ENCODE measurements at regions not wholly inside any gene's neighbourhood (a gene's known extent, or its start where the extent isn't known, plus 50 kb on each side); places are given as distances from the start of the nearest gene placed in this dataset.

DNA sequence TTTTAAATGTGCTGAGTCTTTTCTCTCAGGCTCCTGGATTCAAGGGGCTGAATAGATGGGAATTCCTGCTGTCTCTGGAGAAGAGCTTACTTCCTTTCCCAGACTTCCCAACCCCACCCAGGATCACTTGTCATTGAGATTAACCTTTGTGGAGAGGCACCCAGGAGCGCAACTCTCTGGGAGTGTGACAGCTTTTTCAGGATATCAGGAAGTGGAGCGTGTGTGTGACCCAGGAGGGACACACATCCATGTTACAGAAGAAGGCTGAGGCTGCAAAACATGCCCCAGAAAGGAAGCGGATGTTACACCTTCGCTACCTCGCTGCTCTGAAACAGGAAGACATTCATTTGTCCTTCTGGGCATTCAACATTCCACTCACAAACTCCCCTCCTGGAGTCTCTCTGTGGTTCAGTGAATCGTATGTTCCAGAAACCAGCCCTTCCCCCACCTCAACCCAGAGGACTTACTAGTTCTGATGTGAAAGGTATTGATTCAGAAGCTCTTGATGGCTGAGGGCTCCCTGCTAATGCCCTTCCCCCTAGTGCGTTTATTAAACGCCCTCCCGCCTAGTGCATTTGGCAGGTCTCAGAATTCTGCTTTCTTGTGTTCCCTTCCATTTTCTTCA, 523.9 kb downstream of the TNS1 start:
- DNase-seq: peak; percentile 68
- H3K36me3 ChIP-seq (ENCODE audit: control insufficient read depth, insufficient read depth, low read length): no peaks in the 10 kb centered on the region
- no CpG with 5 or more reads among the region's 9 CpGs for WGBS (ENCODE audit: extremely low coverage, insufficient coverage, low lambda C conversion rate)
- no peak overlapping the region for H2BK120ac ChIP-seq (ENCODE audit: low read depth, low read length)
- no peak overlapping the region for H3K4me3 ChIP-seq (ENCODE audit: low read length)
- H3K4ac ChIP-seq (ENCODE audit: low read depth, low read length): no peak overlapping the region
- no peaks in the 10 kb centered on the region for H3K79me2 ChIP-seq (ENCODE audit: control insufficient read depth, insufficient read depth, low read length)
- no peaks in the 10 kb centered on the region for H3K79me1 ChIP-seq (ENCODE audit: low read length)
- H2BK5ac ChIP-seq (ENCODE audit: low read length): no peak overlapping the region
- peak overlapping the region; percentile 59 for H2BK15ac ChIP-seq (replicated peaks; ENCODE audit: low read depth)
- H3K9ac ChIP-seq (ENCODE audit: low read length): no peak overlapping the region
- peaks cover 7% of the 10 kb centered on the region for H3K4me1 ChIP-seq (ENCODE audit: control insufficient read depth, low read depth, low read length)
- H3K18ac ChIP-seq (ENCODE audit: low read length): no peak overlapping the region
- no peak overlapping the region for H3K4me2 ChIP-seq (ENCODE audit: low read length)
- no peak overlapping the region for H4K5ac ChIP-seq (ENCODE audit: low read length)
- H3K27ac ChIP-seq (ENCODE audit: low read depth, low read length): peak overlapping the region; percentile 17
- H3K56ac ChIP-seq (ENCODE audit: low read length): peak overlapping the region; percentile 44
- H3K27me3 ChIP-seq (ENCODE audit: insufficient read depth, low read length, poor library complexity): no peaks in the 10 kb centered on the region
- no peak overlapping the region for H4K8ac ChIP-seq (ENCODE audit: low read depth, low read length)
- H2AK5ac ChIP-seq (ENCODE audit: low read length): no peak overlapping the region
- H3K23ac ChIP-seq (ENCODE audit: low read length): no peak overlapping the region

DNA sequence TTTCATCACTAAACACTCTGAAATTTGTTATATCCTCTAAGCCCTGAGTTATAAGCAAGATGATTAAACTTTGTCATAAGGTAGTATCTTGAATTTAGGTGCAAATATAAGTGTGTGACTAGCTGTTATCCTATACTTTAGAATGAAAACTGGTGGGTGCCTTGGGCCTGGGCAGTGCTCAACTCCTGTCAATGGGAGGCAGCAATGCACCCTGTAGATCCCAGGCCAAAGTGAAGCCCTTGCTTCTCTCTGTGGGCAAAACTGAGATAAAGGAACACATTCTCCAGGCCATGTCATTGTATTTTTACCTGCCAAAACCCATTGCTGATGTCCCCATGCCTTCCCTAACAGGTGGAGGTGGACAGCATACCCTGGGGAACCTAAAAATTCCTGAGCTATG, 525.2 kb downstream of the TNS1 start:
- Histone ChIP-seq H3K9ac (ENCODE audit: low read length) (no peak overlapping the region), H2BK5ac (ENCODE audit: low read length) (no peak overlapping the region), H3K27ac (ENCODE audit: low read depth, low read length) (peak overlapping the region; percentile 17), H3K4me3 (ENCODE audit: low read length) (no peak overlapping the region), H2BK15ac (replicated peaks; ENCODE audit: low read depth) (no peak overlapping the region), H3K27me3 (ENCODE audit: insufficient read depth, low read length, poor library complexity) (no peaks in the 10 kb centered on the region), H3K4me2 (ENCODE audit: low read length) (no peak overlapping the region), H3K4ac (ENCODE audit: low read depth, low read length) (no peak overlapping the region), H4K5ac (ENCODE audit: low read length) (no peak overlapping the region), H4K8ac (ENCODE audit: low read depth, low read length) (no peak overlapping the region), H3K4me1 (ENCODE audit: control insufficient read depth, low read depth, low read length) (peaks cover 7% of the 10 kb centered on the region), H3K56ac (ENCODE audit: low read length) (no peak overlapping the region), H2AK5ac (ENCODE audit: low read length) (no peak overlapping the region), H2BK120ac (ENCODE audit: low read depth, low read length) (no peak overlapping the region), H3K79me1 (ENCODE audit: low read length) (no peaks in the 10 kb centered on the region), H3K36me3 (ENCODE audit: control insufficient read depth, insufficient read depth, low read length) (no peaks in the 10 kb centered on the region), H3K79me2 (ENCODE audit: control insufficient read depth, insufficient read depth, low read length) (no peaks in the 10 kb centered on the region), H3K23ac (ENCODE audit: low read length) (no peak overlapping the region), H3K18ac (ENCODE audit: low read length) (peak overlapping the region; percentile 55)
- peak; percentile 42 for DNase-seq

DNA sequence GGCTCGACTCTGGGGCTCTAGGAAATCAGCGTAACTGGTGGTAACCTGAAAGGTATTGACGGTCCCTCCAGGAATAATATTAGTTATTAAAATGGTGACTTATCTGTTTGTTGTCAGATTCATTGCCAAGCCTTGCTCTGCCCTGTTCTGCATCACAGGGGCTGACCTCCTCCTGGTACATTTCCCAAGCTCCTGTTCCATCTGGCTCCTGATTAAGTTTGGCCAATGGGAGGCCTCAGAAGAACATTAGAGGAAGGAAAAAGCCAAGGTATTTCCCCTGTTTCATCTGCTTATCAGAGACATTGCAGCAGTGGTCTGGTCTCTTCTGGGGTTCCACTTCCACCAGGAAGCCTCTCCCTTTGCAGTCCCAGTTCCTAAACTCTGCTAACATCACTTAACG, 527.0 kb downstream of the TNS1 start:
- Histone ChIP-seq H3K27ac (ENCODE audit: low read depth, low read length) (no peak overlapping the region), H3K79me2 (ENCODE audit: control insufficient read depth, insufficient read depth, low read length) (no peaks in the 10 kb centered on the region), H3K79me1 (ENCODE audit: low read length) (no peaks in the 10 kb centered on the region), H3K4me2 (ENCODE audit: low read length) (no peak overlapping the region), H2BK120ac (ENCODE audit: low read depth, low read length) (no peak overlapping the region), H3K4me3 (ENCODE audit: low read length) (no peak overlapping the region), H2BK15ac (replicated peaks; ENCODE audit: low read depth) (no peak overlapping the region), H3K27me3 (ENCODE audit: insufficient read depth, low read length, poor library complexity) (no peaks in the 10 kb centered on the region), H2BK5ac (ENCODE audit: low read length) (no peak overlapping the region), H4K5ac (ENCODE audit: low read length) (no peak overlapping the region), H4K8ac (ENCODE audit: low read depth, low read length) (no peak overlapping the region), H3K4me1 (ENCODE audit: control insufficient read depth, low read depth, low read length) (peaks cover 7% of the 10 kb centered on the region), H3K4ac (ENCODE audit: low read depth, low read length) (peak overlapping the region; percentile 25), H3K56ac (ENCODE audit: low read length) (no peak overlapping the region), H3K9ac (ENCODE audit: low read length) (no peak overlapping the region), H3K23ac (ENCODE audit: low read length) (no peak overlapping the region), H2AK5ac (ENCODE audit: low read length) (no peak overlapping the region), H3K18ac (ENCODE audit: low read length) (no peak overlapping the region), H3K36me3 (ENCODE audit: control insufficient read depth, insufficient read depth, low read length) (no peaks in the 10 kb centered on the region)
- no CpG with 5 or more reads among the region's 4 CpGs for WGBS (ENCODE audit: extremely low coverage, insufficient coverage, low lambda C conversion rate)
- DNase-seq: no peak

DNA sequence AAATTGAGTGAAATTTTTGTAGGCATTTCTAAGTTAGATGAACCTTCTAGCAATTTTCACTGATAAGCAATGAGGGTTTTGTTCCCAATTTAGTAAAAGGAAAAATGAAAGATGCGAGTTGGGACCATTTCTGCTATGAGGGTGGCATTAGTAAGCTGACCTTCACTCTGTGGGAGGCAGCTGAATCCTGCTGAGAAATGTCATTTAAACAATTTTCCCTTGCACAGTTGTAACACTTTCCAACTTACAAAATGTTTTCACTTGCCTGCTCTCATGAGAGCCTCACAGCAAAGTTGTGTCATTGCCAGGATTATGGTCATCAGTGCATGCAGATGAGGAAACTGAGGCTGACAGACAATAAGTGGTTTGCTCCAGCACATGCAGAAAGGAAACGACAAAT, 527.7 kb downstream of the TNS1 start:
- Histone ChIP-seq H2BK120ac (ENCODE audit: low read depth, low read length) (no peak overlapping the region), H3K79me2 (ENCODE audit: control insufficient read depth, insufficient read depth, low read length) (no peaks in the 10 kb centered on the region), H3K18ac (ENCODE audit: low read length) (no peak overlapping the region), H3K27ac (ENCODE audit: low read depth, low read length) (no peak overlapping the region), H3K36me3 (ENCODE audit: control insufficient read depth, insufficient read depth, low read length) (no peaks in the 10 kb centered on the region), H2BK5ac (ENCODE audit: low read length) (no peak overlapping the region), H3K27me3 (ENCODE audit: insufficient read depth, low read length, poor library complexity) (no peaks in the 10 kb centered on the region), H3K4me3 (ENCODE audit: low read length) (no peak overlapping the region), H3K4me2 (ENCODE audit: low read length) (no peak overlapping the region), H3K4ac (ENCODE audit: low read depth, low read length) (no peak overlapping the region), H3K79me1 (ENCODE audit: low read length) (no peaks in the 10 kb centered on the region), H3K4me1 (ENCODE audit: control insufficient read depth, low read depth, low read length) (peaks cover 7% of the 10 kb centered on the region), H3K56ac (ENCODE audit: low read length) (no peak overlapping the region), H3K23ac (ENCODE audit: low read length) (no peak overlapping the region), H2AK5ac (ENCODE audit: low read length) (no peak overlapping the region), H4K8ac (ENCODE audit: low read depth, low read length) (no peak overlapping the region), H4K5ac (ENCODE audit: low read length) (no peak overlapping the region), H3K9ac (ENCODE audit: low read length) (no peak overlapping the region), H2BK15ac (replicated peaks; ENCODE audit: low read depth) (no peak overlapping the region)
- WGBS (ENCODE audit: extremely low coverage, insufficient coverage, low lambda C conversion rate): no CpG with 5 or more reads among the region's 2 CpGs
- DNase-seq: no peak

DNA sequence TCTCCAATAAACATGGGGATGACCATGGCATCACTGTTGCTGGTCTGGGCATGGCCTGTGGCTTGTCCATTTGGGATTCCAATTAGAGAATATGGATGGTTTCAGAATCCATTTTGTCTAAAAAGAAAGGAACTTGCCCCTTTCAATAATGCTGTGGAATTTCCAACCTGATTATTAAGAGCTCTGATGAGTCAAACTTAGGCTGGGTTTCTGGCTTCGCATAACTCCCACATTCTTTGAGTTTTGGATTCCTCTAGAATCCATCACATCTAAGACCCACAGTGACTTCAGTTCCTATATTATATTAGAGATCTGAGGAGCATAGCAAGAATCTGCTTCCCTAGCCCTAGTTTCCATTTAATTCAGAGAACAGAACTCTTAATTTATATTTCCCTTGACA, 531.5 kb downstream of the TNS1 start:
- H4K8ac ChIP-seq (ENCODE audit: low read depth, low read length): no peak overlapping the region
- H3K4ac ChIP-seq (ENCODE audit: low read depth, low read length): no peak overlapping the region
- H2BK15ac ChIP-seq (replicated peaks; ENCODE audit: low read depth): no peak overlapping the region
- H3K79me1 ChIP-seq (ENCODE audit: low read length): no peaks in the 10 kb centered on the region
- no peaks in the 10 kb centered on the region for H3K4me1 ChIP-seq (ENCODE audit: control insufficient read depth, low read depth, low read length)
- WGBS (ENCODE audit: extremely low coverage, insufficient coverage, low lambda C conversion rate): no CpG with 5 or more reads among the region's 1 CpG
- H3K23ac ChIP-seq (ENCODE audit: low read length): no peak overlapping the region
- no peak overlapping the region for H3K4me3 ChIP-seq (ENCODE audit: low read length)
- no peak overlapping the region for H3K27ac ChIP-seq (ENCODE audit: low read depth, low read length)
- H4K5ac ChIP-seq (ENCODE audit: low read length): no peak overlapping the region
- H3K56ac ChIP-seq (ENCODE audit: low read length): no peak overlapping the region
- no peak for DNase-seq
- no peaks in the 10 kb centered on the region for H3K36me3 ChIP-seq (ENCODE audit: control insufficient read depth, insufficient read depth, low read length)
- H3K4me2 ChIP-seq (ENCODE audit: low read length): no peak overlapping the region
- no peak overlapping the region for H2BK120ac ChIP-seq (ENCODE audit: low read depth, low read length)
- no peak overlapping the region for H2BK5ac ChIP-seq (ENCODE audit: low read length)
- H3K27me3 ChIP-seq (ENCODE audit: insufficient read depth, low read length, poor library complexity): no peaks in the 10 kb centered on the region
- no peak overlapping the region for H2AK5ac ChIP-seq (ENCODE audit: low read length)
- H3K18ac ChIP-seq (ENCODE audit: low read length): no peak overlapping the region
- H3K9ac ChIP-seq (ENCODE audit: low read length): no peak overlapping the region
- H3K79me2 ChIP-seq (ENCODE audit: control insufficient read depth, insufficient read depth, low read length): no peaks in the 10 kb centered on the region

DNA sequence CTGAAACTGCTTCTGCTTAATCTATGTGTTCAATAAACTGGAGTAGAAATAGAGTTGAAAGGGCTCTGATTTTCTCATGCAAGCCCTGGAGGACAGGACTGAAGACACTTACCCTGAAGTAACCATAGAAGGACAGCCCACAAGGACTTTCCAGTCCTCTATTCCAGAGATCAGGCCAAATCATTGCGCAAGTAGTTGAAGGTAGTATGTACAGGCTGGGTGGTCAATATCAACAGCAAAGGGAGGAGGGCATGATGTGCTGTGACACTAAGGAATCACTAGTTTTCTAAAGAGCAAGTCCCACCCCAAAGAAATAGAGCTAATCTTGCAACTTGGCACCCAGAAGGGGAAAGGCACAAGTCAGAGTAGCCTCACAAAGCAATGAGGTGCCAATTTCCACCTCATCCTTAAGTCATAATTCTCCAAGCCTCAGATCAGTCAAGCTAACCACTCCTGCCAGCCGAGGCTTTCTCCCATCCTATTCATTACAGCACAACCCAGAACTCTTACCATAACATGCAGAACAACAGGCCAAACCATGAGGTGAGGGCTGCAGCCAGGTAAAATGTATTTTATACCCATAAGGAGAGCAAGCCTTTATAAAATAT, 533.5 kb downstream of the TNS1 start:
- H3K4me1 ChIP-seq (ENCODE audit: control insufficient read depth, low read depth, low read length): no peaks in the 10 kb centered on the region
- no CpG with 5 or more reads among the region's 2 CpGs for whole genome bisulfite sequencing (ENCODE audit: extremely low coverage, insufficient coverage, low lambda C conversion rate)
- H3K4me2 ChIP-seq (ENCODE audit: low read length): no peak overlapping the region
- H3K79me2 ChIP-seq (ENCODE audit: control insufficient read depth, insufficient read depth, low read length): no peaks in the 10 kb centered on the region
- H3K9ac ChIP-seq (ENCODE audit: low read length): no peak overlapping the region
- no peak overlapping the region for H2BK15ac ChIP-seq (replicated peaks; ENCODE audit: low read depth)
- no peaks in the 10 kb centered on the region for H3K79me1 ChIP-seq (ENCODE audit: low read length)
- no peak overlapping the region for H2BK5ac ChIP-seq (ENCODE audit: low read length)
- H3K56ac ChIP-seq (ENCODE audit: low read length): no peak overlapping the region
- H3K36me3 ChIP-seq (ENCODE audit: control insufficient read depth, insufficient read depth, low read length): no peaks in the 10 kb centered on the region
- no peak overlapping the region for H3K18ac ChIP-seq (ENCODE audit: low read length)
- no peak overlapping the region for H3K23ac ChIP-seq (ENCODE audit: low read length)
- no peaks in the 10 kb centered on the region for H3K27me3 ChIP-seq (ENCODE audit: insufficient read depth, low read length, poor library complexity)
- no peak overlapping the region for H3K4me3 ChIP-seq (ENCODE audit: low read length)
- no peak for DNase-seq
- H3K27ac ChIP-seq (ENCODE audit: low read depth, low read length): no peak overlapping the region
- H3K4ac ChIP-seq (ENCODE audit: low read depth, low read length): no peak overlapping the region
- H4K8ac ChIP-seq (ENCODE audit: low read depth, low read length): no peak overlapping the region
- no peak overlapping the region for H2AK5ac ChIP-seq (ENCODE audit: low read length)
- H2BK120ac ChIP-seq (ENCODE audit: low read depth, low read length): no peak overlapping the region
- H4K5ac ChIP-seq (ENCODE audit: low read length): no peak overlapping the region
